SU-DHL-6 (cell line): ENCODE measurements at regions not wholly inside any gene's neighbourhood (a gene's known extent, or its start where the extent isn't known, plus 50 kb on each side); places are given as distances from the start of the nearest gene placed in this dataset.

Experiments
- H2AFZ ChIP-seq: fragments of 200-600 bp; sonication (generic); 2 replicates; pipeline ENCODE4 v1.6.1; 2014; ENCODE audit warnings: low read depth, mild to moderate bottlenecking, moderate library complexity, mixed read lengths, antibody characterized with exemption, low read length; ENCODE audit not compliant: severe bottlenecking
- H3F3A ChIP-seq: fragments of 200-600 bp; shearing (Covaris generic); 2 replicates; pipeline ENCODE4 v1.6.0; 2016; ENCODE audit warnings: antibody characterized with exemption, mild to moderate bottlenecking; ENCODE audit not compliant: insufficient read depth
- H3K27ac ChIP-seq: fragments of 200-600 bp; sonication (generic); 2 replicates; pipeline ENCODE4 v1.5.1; 2016; ENCODE audit warnings: low read depth, mild to moderate bottlenecking, low read length, moderate library complexity, mixed read lengths
- H3K27me3 ChIP-seq: fragments of 200-600 bp; sonication (generic), shearing (Covaris generic); 2 replicates; pipeline ENCODE4 v1.6.0; 2014; ENCODE audit warnings: mild to moderate bottlenecking, low read length
- H3K36me3 ChIP-seq: fragments of 200-600 bp; sonication (generic); 2 replicates; pipeline ENCODE4 v1.6.1; 2014; ENCODE audit warnings: mild to moderate bottlenecking, low read length, mixed read lengths
- H3K4me2 ChIP-seq: fragments of 300-600, 200-600 bp; shearing (Covaris generic), sonication (generic); 2 replicates; pipeline ENCODE4 v1.6.0; 2014; ENCODE audit warnings: low read length, low read depth, mild to moderate bottlenecking; ENCODE audit not compliant: poor library complexity, severe bottlenecking
- H3K4me3 ChIP-seq: fragments of 200-600 bp; sonication (generic); 2 replicates; pipeline ENCODE4 v1.5.1; 2014; ENCODE audit warnings: antibody characterized with exemption, low read length, mild to moderate bottlenecking, mixed read lengths; ENCODE audit not compliant: insufficient read depth, poor library complexity, severe bottlenecking
- H3K79me2 ChIP-seq: fragments of 200-600 bp; sonication (generic); 2 replicates; pipeline ENCODE4 v1.6.1; 2014; ENCODE audit warnings: mild to moderate bottlenecking, low read length, moderate library complexity; ENCODE audit not compliant: insufficient read depth
- H3K9ac ChIP-seq: fragments of 200-600 bp; sonication (generic); 2 replicates; pipeline ENCODE4 v1.7.0; 2014; ENCODE audit warnings: mild to moderate bottlenecking, low read length
- H3K9me2 ChIP-seq: fragments of 200-600 bp; sonication (generic); replicated peaks from 2 replicates; pipeline ENCODE4 v1.6.1; 2014; ENCODE audit warnings: low read length; ENCODE audit not compliant: insufficient read depth
- H3K9me3 ChIP-seq: fragments of 200-600 bp; sonication (generic); 2 replicates; pipeline ENCODE4 v1.6.1; 2014; ENCODE audit warnings: low read length, mixed read lengths; ENCODE audit not compliant: insufficient read depth
- H4K20me1 ChIP-seq: fragments of 200-600 bp; sonication (generic); 2 replicates; pipeline ENCODE4 v1.6.1; 2014; ENCODE audit warnings: low read depth, mild to moderate bottlenecking, antibody characterized with exemption, low read length, moderate library complexity, mixed read lengths
- CTCF ChIP-seq: fragments of 200-600 bp; sonication (generic); IDR thresholded peaks from one replicate; pipeline ENCODE4 v1.5.1; 2017; ENCODE audit warnings: antibody characterized with exemption, mild to moderate bottlenecking, low read length, moderate library complexity; ENCODE audit not compliant: insufficient read depth, poor library complexity, severe bottlenecking
- EZH2phosphoT487 ChIP-seq: fragments of 200-600 bp; sonication (generic), shearing (Covaris generic); conservative IDR thresholded peaks from 2 replicates; pipeline ENCODE4 v1.6.1; 2018; ENCODE audit warnings: mild to moderate bottlenecking, antibody characterized with exemption, low read length, moderate library complexity, mixed read lengths

DNA sequence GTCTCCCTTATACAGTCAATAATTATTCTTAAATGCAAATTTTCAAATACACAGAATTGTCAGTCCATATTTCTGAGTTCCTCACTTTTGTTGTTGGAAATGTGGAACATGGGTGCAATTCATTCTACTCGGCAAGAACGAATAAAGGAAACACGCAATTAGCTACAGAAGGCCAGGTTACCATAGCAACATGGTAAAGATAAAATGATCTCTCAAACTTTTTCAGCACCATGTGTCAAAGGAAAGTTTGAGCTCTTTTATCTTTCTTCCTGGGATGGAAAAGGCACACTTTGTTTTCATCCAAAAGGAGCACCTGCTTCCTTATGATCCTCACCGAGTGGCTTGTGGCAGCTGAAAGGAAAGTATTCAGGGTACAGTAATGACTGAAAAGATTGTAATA, 595.0 kb downstream of the RPS29 start:
- no peaks in the 10 kb centered on the region for H3K79me2 ChIP-seq
- H3K36me3 ChIP-seq = no peaks in the 10 kb centered on the region
- H3K4me2 ChIP-seq = no peak overlapping the region
- no peaks in the 10 kb centered on the region for H3K9me3 ChIP-seq
- no peaks in the 10 kb centered on the region for H3F3A ChIP-seq
- no peak for TF ChIP-seq CTCF
- no peak for TF ChIP-seq EZH2phosphoT487
- no peaks in the 10 kb centered on the region for H3K27me3 ChIP-seq
- H2AFZ ChIP-seq = no peak overlapping the region
- H3K9me2 ChIP-seq = no peaks in the 10 kb centered on the region
- H3K4me3 ChIP-seq = no peak overlapping the region
- H3K27ac ChIP-seq = no peak overlapping the region
- no peak overlapping the region for H3K9ac ChIP-seq
- no peaks in the 10 kb centered on the region for H4K20me1 ChIP-seq

DNA sequence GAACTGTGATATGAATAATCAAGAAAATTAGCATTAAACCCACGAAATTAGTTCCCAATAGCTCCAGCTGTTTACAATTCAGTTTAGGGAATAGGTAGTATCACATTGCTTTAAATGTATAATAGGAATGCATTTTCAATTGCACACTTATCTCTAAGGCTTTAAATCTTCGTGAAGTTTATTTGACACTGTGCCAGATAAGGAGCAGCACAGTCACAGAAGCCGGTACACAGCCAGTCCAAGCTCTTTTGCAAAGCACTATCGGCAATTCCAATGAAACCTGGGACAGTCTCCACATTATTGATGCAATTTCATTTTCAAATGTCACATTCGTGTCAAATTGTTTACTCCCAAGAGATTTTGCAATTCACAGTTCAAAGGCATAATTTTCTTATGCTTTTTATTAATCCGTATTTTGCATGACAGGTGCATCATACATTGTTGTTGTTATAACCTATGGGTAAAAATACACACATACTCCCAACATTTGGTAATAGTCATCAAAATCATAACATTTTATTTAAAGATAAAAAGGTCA, 602.8 kb downstream of the RPS29 start:
- Histone ChIP-seq H3K9me2 (no peaks in the 10 kb centered on the region), H3K9ac (no peak overlapping the region), H3K4me2 (no peak overlapping the region), H4K20me1 (no peaks in the 10 kb centered on the region), H3F3A (no peaks in the 10 kb centered on the region), H3K27me3 (no peaks in the 10 kb centered on the region), H3K79me2 (no peaks in the 10 kb centered on the region), H3K27ac (no peak overlapping the region), H3K9me3 (no peaks in the 10 kb centered on the region), H3K4me3 (no peak overlapping the region), H2AFZ (no peak overlapping the region), H3K36me3 (no peaks in the 10 kb centered on the region)
- TF ChIP-seq EZH2phosphoT487 (no peak), CTCF (no peak)

DNA sequence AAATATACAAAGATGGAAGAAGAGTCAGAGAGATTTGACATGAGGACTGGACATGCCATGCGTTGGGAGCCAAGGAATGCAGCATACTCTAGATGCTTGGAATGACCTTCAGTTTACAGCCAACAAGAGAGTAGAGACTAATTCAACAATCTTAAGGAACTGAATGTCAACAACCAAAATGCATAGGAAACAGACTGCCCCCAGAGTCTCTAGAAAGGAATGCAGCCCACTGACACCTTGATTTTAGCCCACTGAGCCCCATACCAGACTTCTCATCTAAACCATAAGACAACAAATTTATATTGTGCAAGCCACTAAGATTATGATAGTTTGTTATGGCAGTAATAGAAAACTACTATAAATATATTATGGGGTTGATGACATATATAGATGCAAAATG, 611.2 kb downstream of the RPS29 start:
- no peaks in the 10 kb centered on the region for H3K9me2 ChIP-seq
- H3K79me2 ChIP-seq = no peaks in the 10 kb centered on the region
- no peak overlapping the region for H3K27ac ChIP-seq
- no peak overlapping the region for H3K4me3 ChIP-seq
- TF ChIP-seq CTCF (peak; percentile 19), EZH2phosphoT487 (no peak)
- H3K9me3 ChIP-seq = no peaks in the 10 kb centered on the region
- H2AFZ ChIP-seq = peak overlapping the region; percentile 57
- no peaks in the 10 kb centered on the region for H3K36me3 ChIP-seq
- no peak overlapping the region for H3K9ac ChIP-seq
- no peak overlapping the region for H3K4me2 ChIP-seq
- H4K20me1 ChIP-seq = no peaks in the 10 kb centered on the region
- no peaks in the 10 kb centered on the region for H3K27me3 ChIP-seq
- H3F3A ChIP-seq = no peaks in the 10 kb centered on the region

DNA sequence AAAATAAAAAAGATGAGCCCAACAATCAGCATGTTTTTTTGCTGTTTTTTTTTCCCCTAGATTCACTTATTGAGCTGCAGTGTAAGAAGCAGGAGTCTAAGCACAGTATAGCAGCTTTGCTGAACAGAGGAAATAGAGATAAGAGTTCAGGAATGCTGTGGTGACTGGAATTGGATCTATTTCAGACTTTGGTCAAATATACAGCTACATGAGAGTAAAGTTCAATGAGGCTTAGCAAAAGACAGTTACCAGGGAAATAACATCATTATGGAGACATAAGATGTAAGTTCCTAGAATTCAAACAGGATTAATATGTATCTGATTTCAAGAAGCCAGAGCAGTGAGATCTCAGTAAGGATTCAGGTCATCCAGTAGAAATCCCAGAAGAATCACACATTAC, 613.0 kb downstream of the RPS29 start:
- no peaks in the 10 kb centered on the region for H3K36me3 ChIP-seq
- no peaks in the 10 kb centered on the region for H3K9me3 ChIP-seq
- no peaks in the 10 kb centered on the region for H3K79me2 ChIP-seq
- H4K20me1 ChIP-seq = no peaks in the 10 kb centered on the region
- H3K9me2 ChIP-seq = no peaks in the 10 kb centered on the region
- TF ChIP-seq EZH2phosphoT487 (no peak), CTCF (no peak)
- H3K27me3 ChIP-seq = no peaks in the 10 kb centered on the region
- H3K4me3 ChIP-seq = no peak overlapping the region
- H3K4me2 ChIP-seq = no peak overlapping the region
- H3K9ac ChIP-seq = no peak overlapping the region
- no peaks in the 10 kb centered on the region for H3F3A ChIP-seq
- H3K27ac ChIP-seq = no peak overlapping the region
- no peak overlapping the region for H2AFZ ChIP-seq
